IMR-90 (cell line): ENCODE measurements at regions not wholly inside any gene's neighbourhood (a gene's known extent, or its start where the extent isn't known, plus 50 kb on each side); places are given as distances from the start of the nearest gene placed in this dataset.

Source experiments
- MAZ ChIP-seq: IDR thresholded peaks from 2 replicates; pipeline ENCODE4 v1.6.1; 2012; ENCODE audit warnings: low read depth, mild to moderate bottlenecking, low read length, improper control_type of control experiment, moderate library complexity, borderline replicate concordance
- POLR2A ChIP-seq: IDR thresholded peaks from 2 replicates; pipeline ENCODE4 v1.6.1; 2012; ENCODE audit warnings: mild to moderate bottlenecking, low read depth, low read length
- RCOR1 ChIP-seq: IDR thresholded peaks from 2 replicates; pipeline ENCODE4 v1.6.1; 2012; ENCODE audit warnings: mild to moderate bottlenecking, low read length, improper control_type of control experiment; ENCODE audit not compliant: insufficient replicate concordance

- TF ChIP-seq POLR2A (no peak), MAZ (no peak), RCOR1 (no peak)
These were observed 134.8 kb downstream of the RTP5 start for GRCh38 chr2:242004223-242004901.
